DND-41 (cell line): ENCODE measurements at regions not wholly inside any gene's neighbourhood (a gene's known extent, or its start where the extent isn't known, plus 50 kb on each side); places are given as distances from the start of the nearest gene placed in this dataset.

Experiments used
- ATAC-seq: fragments of 200-7000 bp; cut with Tn5 transposase; 3 replicates; pipeline ENCODE4 v1.9.1; 2021; ENCODE audit warnings: low read depth; ENCODE audit not compliant: insufficient read depth
- DNase-seq: peaks from one replicate; pipeline ENCODE4 v3.0.0-alpha.2; 2020
- H2AFZ ChIP-seq: 2 replicates; pipeline ENCODE4 v1.6.0; 2012; ENCODE audit warnings: low read depth, low read length
- H3K27ac ChIP-seq: 2 replicates; pipeline ENCODE4 v1.5.1; 2012; ENCODE audit warnings: low read length, inconsistent platforms
- H3K27me3 ChIP-seq: fragments of 200-600 bp; sonication (generic); 2 replicates; pipeline ENCODE4 v1.6.0; 2012; ENCODE audit warnings: low read length, mild to moderate bottlenecking, inconsistent platforms; ENCODE audit not compliant: insufficient read depth, poor library complexity
- H3K36me3 ChIP-seq: 2 replicates; pipeline ENCODE4 v1.5.1; 2012; ENCODE audit warnings: low read length, inconsistent platforms; ENCODE audit not compliant: insufficient read depth
- H3K4me1 ChIP-seq: 2 replicates; pipeline ENCODE4 v1.5.1; 2012; ENCODE audit warnings: mild to moderate bottlenecking, low read length; ENCODE audit not compliant: insufficient read depth
- H3K4me2 ChIP-seq: 2 replicates; pipeline ENCODE4 v1.6.0; 2012; ENCODE audit warnings: mild to moderate bottlenecking, moderate library complexity, low read length, inconsistent platforms; ENCODE audit not compliant: insufficient read depth
- H3K4me3 ChIP-seq, 2 experiments: fragments of 200-600 bp in 1 of 2; shearing (Covaris generic) in 1 of 2; 2 replicates each; pipeline ENCODE4 v1.5.1; 2012 to 2016; ENCODE audit warnings: inconsistent platforms in 2 of 2, low read length in 2 of 2, mild to moderate bottlenecking in 2 of 2, low read depth in 1 of 2, moderate library complexity in 1 of 2
- H3K79me2 ChIP-seq: 2 replicates; pipeline ENCODE4 v1.6.0; 2012; ENCODE audit warnings: low read length, inconsistent platforms; ENCODE audit not compliant: insufficient read depth
- H3K9ac ChIP-seq: 2 replicates; pipeline ENCODE4 v1.6.0; 2012; ENCODE audit warnings: low read depth, mild to moderate bottlenecking, inconsistent platforms, low read length, moderate library complexity
- H3K9me3 ChIP-seq: 2 replicates; pipeline ENCODE4 v1.5.1; 2012; ENCODE audit warnings: low read length, moderate library complexity, mild to moderate bottlenecking, inconsistent platforms; ENCODE audit not compliant: insufficient read depth, severe bottlenecking
- H4K20me1 ChIP-seq: 2 replicates; pipeline ENCODE4 v1.6.0; 2012; ENCODE audit warnings: low read length; ENCODE audit not compliant: insufficient read depth
- EZH2 ChIP-seq: IDR thresholded peaks from 3 replicates; pipeline ENCODE4 v1.6.1; 2012; ENCODE audit warnings: borderline replicate concordance, low read depth, mild to moderate bottlenecking, moderate library complexity, low read length, inconsistent platforms; ENCODE audit not compliant: severe bottlenecking
- TF ChIP-seq, protein P1 (sequence below): IDR thresholded peaks from 2 replicates; pipeline ENCODE4 v1.5.1; 2012; ENCODE audit warnings: borderline replicate concordance, low read length, moderate library complexity, mild to moderate bottlenecking; ENCODE audit not compliant: poor library complexity, severe bottlenecking; ENCODE audit errors: extremely low read depth

DNA sequence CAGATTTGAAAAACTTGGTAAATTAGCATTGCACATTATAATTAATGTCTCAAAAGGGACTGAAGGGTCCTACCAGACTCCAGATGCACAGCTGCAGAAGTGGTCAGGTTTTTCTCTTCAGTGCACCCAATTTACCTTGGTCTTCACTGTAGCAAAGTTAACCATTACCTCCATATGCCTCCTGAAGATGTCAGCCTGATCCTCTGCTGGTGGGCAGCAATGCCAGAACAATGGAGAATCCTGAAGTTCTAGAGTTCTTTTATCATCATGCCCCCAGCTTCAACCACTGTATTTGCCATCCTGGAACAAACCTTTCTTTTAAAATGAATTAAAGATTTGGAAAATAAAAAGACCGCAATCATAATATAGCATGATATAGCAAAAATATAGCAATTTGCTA lies 1774.8 kb upstream of the CELF4 start:
- no peaks in the 10 kb centered on the region for H3K79me2 ChIP-seq
- no peak overlapping the region for H3K4me3 ChIP-seq
- H3K27me3 ChIP-seq = no peaks in the 10 kb centered on the region
- no peak overlapping the region for H3K4me2 ChIP-seq
- no peaks in the 10 kb centered on the region for H3K4me1 ChIP-seq
- no peaks in the 10 kb centered on the region for H3K9me3 ChIP-seq
- no peak overlapping the region for H3K27ac ChIP-seq
- ATAC-seq = no peak
- no peaks in the 10 kb centered on the region for H3K36me3 ChIP-seq
- no peak for DNase-seq
- H3K9ac ChIP-seq = no peak overlapping the region
- TF ChIP-seq, protein P1, sequence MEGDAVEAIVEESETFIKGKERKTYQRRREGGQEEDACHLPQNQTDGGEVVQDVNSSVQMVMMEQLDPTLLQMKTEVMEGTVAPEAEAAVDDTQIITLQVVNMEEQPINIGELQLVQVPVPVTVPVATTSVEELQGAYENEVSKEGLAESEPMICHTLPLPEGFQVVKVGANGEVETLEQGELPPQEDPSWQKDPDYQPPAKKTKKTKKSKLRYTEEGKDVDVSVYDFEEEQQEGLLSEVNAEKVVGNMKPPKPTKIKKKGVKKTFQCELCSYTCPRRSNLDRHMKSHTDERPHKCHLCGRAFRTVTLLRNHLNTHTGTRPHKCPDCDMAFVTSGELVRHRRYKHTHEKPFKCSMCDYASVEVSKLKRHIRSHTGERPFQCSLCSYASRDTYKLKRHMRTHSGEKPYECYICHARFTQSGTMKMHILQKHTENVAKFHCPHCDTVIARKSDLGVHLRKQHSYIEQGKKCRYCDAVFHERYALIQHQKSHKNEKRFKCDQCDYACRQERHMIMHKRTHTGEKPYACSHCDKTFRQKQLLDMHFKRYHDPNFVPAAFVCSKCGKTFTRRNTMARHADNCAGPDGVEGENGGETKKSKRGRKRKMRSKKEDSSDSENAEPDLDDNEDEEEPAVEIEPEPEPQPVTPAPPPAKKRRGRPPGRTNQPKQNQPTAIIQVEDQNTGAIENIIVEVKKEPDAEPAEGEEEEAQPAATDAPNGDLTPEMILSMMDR = no peak
- TF ChIP-seq EZH2 = no peak
- H4K20me1 ChIP-seq = no peaks in the 10 kb centered on the region
- H2AFZ ChIP-seq = no peak overlapping the region

DNA sequence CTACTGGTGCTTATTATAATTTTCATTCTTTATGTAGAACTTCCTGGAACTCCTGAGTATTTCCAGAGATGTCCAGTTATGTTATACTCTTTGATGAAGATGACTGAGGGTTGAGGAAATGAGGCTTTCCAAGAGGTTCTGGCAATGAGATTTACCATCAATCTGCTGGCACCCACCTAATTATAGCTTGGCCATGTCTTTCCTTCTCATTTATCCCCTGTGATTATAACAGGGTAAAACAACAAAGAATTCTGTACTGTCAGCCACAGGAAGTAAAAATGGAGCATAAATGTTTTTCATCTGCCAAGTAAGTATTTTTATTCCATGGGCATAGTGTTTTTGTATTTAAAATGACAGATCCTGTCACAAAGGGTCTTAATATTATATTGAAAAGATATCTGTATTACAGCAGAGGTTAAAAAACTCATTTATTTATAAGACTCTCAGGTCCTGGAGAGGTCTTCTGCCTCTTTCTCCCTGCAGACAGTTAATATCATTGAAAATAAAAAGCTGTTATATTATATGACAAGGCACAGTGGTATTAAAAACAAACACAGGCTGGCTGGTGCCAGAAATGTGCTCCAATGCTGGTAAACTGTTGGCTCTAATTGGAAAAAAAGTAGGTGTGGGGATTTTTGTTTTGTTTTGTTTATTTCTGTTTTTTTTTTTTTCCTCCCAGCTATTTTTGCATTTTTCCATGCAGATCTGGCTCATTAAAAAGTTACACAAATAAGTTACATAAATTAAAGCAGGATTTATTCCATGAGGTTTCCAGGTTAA lies 1764.1 kb upstream of the CELF4 start:
- H3K4me3 ChIP-seq = no peak overlapping the region
- no peak for ATAC-seq
- H3K27ac ChIP-seq = no peak overlapping the region
- no peak for TF ChIP-seq EZH2
- TF ChIP-seq, protein P1 = no peak
- H4K20me1 ChIP-seq = no peaks in the 10 kb centered on the region
- no peaks in the 10 kb centered on the region for H3K4me1 ChIP-seq
- H2AFZ ChIP-seq = no peak overlapping the region
- no peak overlapping the region for H3K9ac ChIP-seq
- H3K27me3 ChIP-seq = no peaks in the 10 kb centered on the region
- no peak overlapping the region for H3K4me2 ChIP-seq
- no peaks in the 10 kb centered on the region for H3K9me3 ChIP-seq
- H3K79me2 ChIP-seq = no peaks in the 10 kb centered on the region
- no peaks in the 10 kb centered on the region for H3K36me3 ChIP-seq
- DNase-seq = no peak

DNA sequence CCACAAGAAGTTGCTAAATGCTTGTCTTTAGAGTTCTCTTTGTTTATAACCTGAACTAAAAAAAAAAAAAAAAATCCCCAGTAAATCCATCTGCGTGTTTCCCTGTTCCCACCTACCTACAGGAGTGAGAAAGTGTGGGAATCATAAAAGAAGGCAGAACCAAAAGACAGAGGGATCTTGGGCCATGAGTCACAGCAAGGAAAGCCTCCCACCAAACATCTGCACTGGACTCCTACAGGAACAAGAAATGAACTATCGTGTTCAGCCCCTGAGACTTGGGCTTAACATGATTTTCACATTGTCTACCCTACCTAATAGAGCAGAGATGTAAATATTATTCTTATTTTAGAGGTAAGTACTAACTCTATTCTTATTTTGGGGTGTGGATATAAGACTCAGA lies 1761.2 kb upstream of the CELF4 start:
- TF ChIP-seq EZH2 = no peak
- TF ChIP-seq, protein P1 = no peak
- H3K9me3 ChIP-seq = no peaks in the 10 kb centered on the region
- H3K79me2 ChIP-seq = no peaks in the 10 kb centered on the region
- DNase-seq = no peak
- H3K4me1 ChIP-seq = no peaks in the 10 kb centered on the region
- H3K27me3 ChIP-seq = no peaks in the 10 kb centered on the region
- H4K20me1 ChIP-seq = no peaks in the 10 kb centered on the region
- no peak overlapping the region for H3K9ac ChIP-seq
- H3K4me2 ChIP-seq = no peak overlapping the region
- no peak overlapping the region for H3K4me3 ChIP-seq
- no peaks in the 10 kb centered on the region for H3K36me3 ChIP-seq
- no peak for ATAC-seq
- H2AFZ ChIP-seq = no peak overlapping the region
- no peak overlapping the region for H3K27ac ChIP-seq

DNA sequence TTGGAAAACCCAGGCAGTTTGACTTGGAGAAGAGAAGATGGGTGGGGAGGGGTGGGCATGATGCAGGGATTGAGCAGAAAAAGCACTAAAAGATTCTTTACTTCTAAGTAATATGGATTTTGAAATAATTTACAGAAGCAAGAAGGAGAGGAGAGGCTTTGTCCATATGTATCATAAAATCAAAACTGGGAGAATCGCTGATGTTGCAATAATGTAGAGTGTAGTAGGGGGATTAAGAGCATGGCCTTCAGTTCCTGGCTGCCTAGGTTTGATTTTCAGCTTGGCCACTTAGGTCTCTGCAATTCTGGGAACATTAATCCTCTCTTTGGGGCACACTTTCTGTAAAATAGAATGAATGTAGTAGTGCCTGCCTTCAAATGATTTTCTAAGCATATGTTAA lies 1760.4 kb upstream of the CELF4 start:
- H3K4me3 ChIP-seq = no peak overlapping the region
- DNase-seq = no peak
- H4K20me1 ChIP-seq = no peaks in the 10 kb centered on the region
- H3K4me1 ChIP-seq = no peaks in the 10 kb centered on the region
- H3K27ac ChIP-seq = no peak overlapping the region
- no peaks in the 10 kb centered on the region for H3K36me3 ChIP-seq
- TF ChIP-seq, protein P1 = no peak
- TF ChIP-seq EZH2 = no peak
- no peaks in the 10 kb centered on the region for H3K79me2 ChIP-seq
- no peak overlapping the region for H3K4me2 ChIP-seq
- no peaks in the 10 kb centered on the region for H3K9me3 ChIP-seq
- no peak overlapping the region for H2AFZ ChIP-seq
- no peak overlapping the region for H3K9ac ChIP-seq
- no peak for ATAC-seq
- no peaks in the 10 kb centered on the region for H3K27me3 ChIP-seq
